DOHH2 (cell line): ENCODE measurements at regions not wholly inside any gene's neighbourhood (a gene's known extent, or its start where the extent isn't known, plus 50 kb on each side); places are given as distances from the start of the nearest gene placed in this dataset.

Experiments
- CTCF ChIP-seq: fragments of 200-600 bp; sonication (generic); IDR thresholded peaks from one replicate; pipeline ENCODE4 v1.5.1; 2014; ENCODE audit warnings: antibody characterized with exemption, mild to moderate bottlenecking, low read depth, low read length; ENCODE audit not compliant: poor library complexity, severe bottlenecking
- EZH2phosphoT487 ChIP-seq: fragments of 200-600 bp; sonication (generic); IDR thresholded peaks from 2 replicates; pipeline ENCODE4 v1.6.1; 2017; ENCODE audit warnings: borderline replicate concordance, mild to moderate bottlenecking, antibody characterized with exemption, low read length, moderate library complexity, mixed read lengths

- no peak for TF ChIP-seq CTCF
- TF ChIP-seq EZH2phosphoT487: no peak
Measured at GRCh38 chr5:1667648-1668140, 131.9 kb downstream of the MRPL36 start.
